ENCODE measurements at regions not wholly inside any gene's neighbourhood (a gene's known extent, or its start where the extent isn't known, plus 50 kb on each side); places are given as distances from the start of the nearest gene placed in this dataset.
"Not testable (repeated sequence)": the region's sequence is repeated elsewhere in the genome, so short reads cannot be mapped to it uniquely, and the experiment has no call there.

- not testable (repeated sequence) for TF ChIP-seq POLR2A, POLR2AphosphoS5 (IDR thresholded peaks at IDR 0.05)
- TF ChIP-seq, protein P1, sequence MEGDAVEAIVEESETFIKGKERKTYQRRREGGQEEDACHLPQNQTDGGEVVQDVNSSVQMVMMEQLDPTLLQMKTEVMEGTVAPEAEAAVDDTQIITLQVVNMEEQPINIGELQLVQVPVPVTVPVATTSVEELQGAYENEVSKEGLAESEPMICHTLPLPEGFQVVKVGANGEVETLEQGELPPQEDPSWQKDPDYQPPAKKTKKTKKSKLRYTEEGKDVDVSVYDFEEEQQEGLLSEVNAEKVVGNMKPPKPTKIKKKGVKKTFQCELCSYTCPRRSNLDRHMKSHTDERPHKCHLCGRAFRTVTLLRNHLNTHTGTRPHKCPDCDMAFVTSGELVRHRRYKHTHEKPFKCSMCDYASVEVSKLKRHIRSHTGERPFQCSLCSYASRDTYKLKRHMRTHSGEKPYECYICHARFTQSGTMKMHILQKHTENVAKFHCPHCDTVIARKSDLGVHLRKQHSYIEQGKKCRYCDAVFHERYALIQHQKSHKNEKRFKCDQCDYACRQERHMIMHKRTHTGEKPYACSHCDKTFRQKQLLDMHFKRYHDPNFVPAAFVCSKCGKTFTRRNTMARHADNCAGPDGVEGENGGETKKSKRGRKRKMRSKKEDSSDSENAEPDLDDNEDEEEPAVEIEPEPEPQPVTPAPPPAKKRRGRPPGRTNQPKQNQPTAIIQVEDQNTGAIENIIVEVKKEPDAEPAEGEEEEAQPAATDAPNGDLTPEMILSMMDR (IDR thresholded peaks at IDR 0.05) = not testable (repeated sequence)
Observed at GRCh38 chr13:75953589-75953988, 317.5 kb downstream of the LMO7 start.

Measured in sigmoid colon (tissue), 4 donors.